Adrenal gland (tissue), 5 donors: ENCODE measurements at regions not wholly inside any gene's neighbourhood (a gene's known extent, or its start where the extent isn't known, plus 50 kb on each side); places are given as distances from the start of the nearest gene placed in this dataset.

Experiments used
- CTCF ChIP-seq, 6 experiments: fragments of 450-650 bp in 4 of 6; fragments of 200-600 bp in 2 of 6; sonication (generic) in 1 of 6; IDR thresholded peaks; 1 replicate in 5 of 6; 2 replicates in 1 of 6; pipeline versions ENCODE4 v1.5.1 to v1.8.0; 2016 to 2021; ENCODE audit warnings: antibody characterized with exemption in 6 of 6, mild to moderate bottlenecking in 2 of 6, moderate library complexity in 1 of 6
- POLR2A ChIP-seq, 2 donors: fragments of 450-650 bp; IDR thresholded peaks; one replicate each; pipeline ENCODE4 v1.6.1; 2017; ENCODE audit warnings: antibody characterized with exemption in 2 of 2, mild to moderate bottlenecking in 2 of 2, moderate library complexity in 1 of 2
- donor health status: DM: no; HTN: no; CAD: no.

- TF ChIP-seq POLR2A (IDR thresholded peaks at IDR 0.05), result no peak
- TF ChIP-seq CTCF (IDR thresholded peaks at IDR 0.05), result no peak
Observed at GRCh38 chr11:127071606-127072005, 71.0 kb upstream of the KIRREL3 start.
